DND-41 (cell line): ENCODE measurements at regions not wholly inside any gene's neighbourhood (a gene's known extent, or its start where the extent isn't known, plus 50 kb on each side); places are given as distances from the start of the nearest gene placed in this dataset.

Experiments used
- ATAC-seq: fragments of 200-7000 bp; cut with Tn5 transposase; 3 replicates; pipeline ENCODE4 v1.9.1; 2021; ENCODE audit warnings: low read depth; ENCODE audit not compliant: insufficient read depth
- DNase-seq: peaks from one replicate; pipeline ENCODE4 v3.0.0-alpha.2; 2020
- H2AFZ ChIP-seq: 2 replicates; pipeline ENCODE4 v1.6.0; 2012; ENCODE audit warnings: low read depth, low read length
- H3K27ac ChIP-seq: 2 replicates; pipeline ENCODE4 v1.5.1; 2012; ENCODE audit warnings: low read length, inconsistent platforms
- H3K27me3 ChIP-seq: fragments of 200-600 bp; sonication (generic); 2 replicates; pipeline ENCODE4 v1.6.0; 2012; ENCODE audit warnings: low read length, mild to moderate bottlenecking, inconsistent platforms; ENCODE audit not compliant: insufficient read depth, poor library complexity
- H3K36me3 ChIP-seq: 2 replicates; pipeline ENCODE4 v1.5.1; 2012; ENCODE audit warnings: low read length, inconsistent platforms; ENCODE audit not compliant: insufficient read depth
- H3K4me1 ChIP-seq: 2 replicates; pipeline ENCODE4 v1.5.1; 2012; ENCODE audit warnings: mild to moderate bottlenecking, low read length; ENCODE audit not compliant: insufficient read depth
- H3K4me2 ChIP-seq: 2 replicates; pipeline ENCODE4 v1.6.0; 2012; ENCODE audit warnings: mild to moderate bottlenecking, moderate library complexity, low read length, inconsistent platforms; ENCODE audit not compliant: insufficient read depth
- H3K4me3 ChIP-seq, 2 experiments: fragments of 200-600 bp in 1 of 2; shearing (Covaris generic) in 1 of 2; 2 replicates each; pipeline ENCODE4 v1.5.1; 2012 to 2016; ENCODE audit warnings: inconsistent platforms in 2 of 2, low read length in 2 of 2, mild to moderate bottlenecking in 2 of 2, low read depth in 1 of 2, moderate library complexity in 1 of 2
- H3K79me2 ChIP-seq: 2 replicates; pipeline ENCODE4 v1.6.0; 2012; ENCODE audit warnings: low read length, inconsistent platforms; ENCODE audit not compliant: insufficient read depth
- H3K9ac ChIP-seq: 2 replicates; pipeline ENCODE4 v1.6.0; 2012; ENCODE audit warnings: low read depth, mild to moderate bottlenecking, inconsistent platforms, low read length, moderate library complexity
- H3K9me3 ChIP-seq: 2 replicates; pipeline ENCODE4 v1.5.1; 2012; ENCODE audit warnings: low read length, moderate library complexity, mild to moderate bottlenecking, inconsistent platforms; ENCODE audit not compliant: insufficient read depth, severe bottlenecking
- H4K20me1 ChIP-seq: 2 replicates; pipeline ENCODE4 v1.6.0; 2012; ENCODE audit warnings: low read length; ENCODE audit not compliant: insufficient read depth
- CTCF ChIP-seq: IDR thresholded peaks from 2 replicates; pipeline ENCODE4 v1.5.1; 2012; ENCODE audit warnings: borderline replicate concordance, low read length, moderate library complexity, mild to moderate bottlenecking; ENCODE audit not compliant: poor library complexity, severe bottlenecking; ENCODE audit errors: extremely low read depth
- EZH2 ChIP-seq: IDR thresholded peaks from 3 replicates; pipeline ENCODE4 v1.6.1; 2012; ENCODE audit warnings: borderline replicate concordance, low read depth, mild to moderate bottlenecking, moderate library complexity, low read length, inconsistent platforms; ENCODE audit not compliant: severe bottlenecking

DNA sequence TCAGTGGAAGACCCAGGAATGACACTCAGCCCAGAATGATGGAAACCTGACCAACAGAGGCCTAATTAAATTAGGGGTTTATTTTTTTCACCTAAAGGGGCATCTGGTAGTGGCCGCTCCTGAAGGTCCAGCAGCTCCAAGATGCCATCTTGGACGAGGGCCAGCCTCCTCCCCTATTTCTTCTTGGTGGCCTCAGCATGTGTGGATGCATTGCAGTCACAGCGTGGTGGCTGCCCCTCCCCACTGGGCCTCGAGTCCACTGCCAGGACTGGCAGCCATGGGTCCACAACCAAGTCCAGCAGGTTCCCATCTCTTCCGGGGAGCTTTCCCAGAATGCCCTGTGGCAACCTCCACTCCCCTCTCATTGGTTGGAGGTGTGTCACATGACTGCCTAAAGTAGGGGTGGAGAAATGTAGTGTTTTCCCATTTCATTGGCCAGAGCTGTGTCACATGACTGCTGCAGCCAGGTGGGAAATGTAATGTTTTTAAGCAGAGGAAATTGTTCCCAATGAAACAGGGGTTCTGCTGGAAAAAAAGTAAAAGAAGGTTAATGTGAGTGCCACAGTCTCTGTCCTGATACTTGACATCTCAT lies 628.2 kb downstream of the PTPRU start:
- no peaks in the 10 kb centered on the region for H4K20me1 ChIP-seq

GRCh38 chr1:29861922-29862321 lies 625.6 kb downstream of the PTPRU start:
- Histone ChIP-seq H3K79me2 (no peaks in the 10 kb centered on the region), H4K20me1 (no peaks in the 10 kb centered on the region), H3K9ac (no peak overlapping the region), H3K36me3 (no peaks in the 10 kb centered on the region), H3K27ac (no peak overlapping the region), H2AFZ (no peak overlapping the region; the same call in 1 of the 2 replicates), H3K9me3 (peaks cover 29% of the 10 kb centered on the region), H3K4me3 (no peak overlapping the region), H3K27me3 (no peaks in the 10 kb centered on the region), H3K4me1 (no peaks in the 10 kb centered on the region), H3K4me2 (no peak overlapping the region)
- ATAC-seq (no peak), DNase-seq (no peak)
- TF ChIP-seq EZH2, result no peak
- TF ChIP-seq CTCF, result no peak

More for the DNA sequence above, 628.2 kb downstream of the PTPRU start:
- no peak overlapping the region for H3K27ac ChIP-seq
- ATAC-seq (no peak), DNase-seq (no peak)
- peaks cover 27% of the 10 kb centered on the region for H3K9me3 ChIP-seq
- TF ChIP-seq EZH2 (no peak), CTCF (no peak)
- no peak overlapping the region for H3K4me3 ChIP-seq
- no peak overlapping the region for H3K9ac ChIP-seq
- no peak overlapping the region for H3K4me2 ChIP-seq
- H3K4me1 ChIP-seq, result no peaks in the 10 kb centered on the region
- no peak overlapping the region for H2AFZ ChIP-seq
- H3K79me2 ChIP-seq, result no peaks in the 10 kb centered on the region
- H3K36me3 ChIP-seq, result no peaks in the 10 kb centered on the region
- H3K27me3 ChIP-seq, result no peaks in the 10 kb centered on the region

DNA sequence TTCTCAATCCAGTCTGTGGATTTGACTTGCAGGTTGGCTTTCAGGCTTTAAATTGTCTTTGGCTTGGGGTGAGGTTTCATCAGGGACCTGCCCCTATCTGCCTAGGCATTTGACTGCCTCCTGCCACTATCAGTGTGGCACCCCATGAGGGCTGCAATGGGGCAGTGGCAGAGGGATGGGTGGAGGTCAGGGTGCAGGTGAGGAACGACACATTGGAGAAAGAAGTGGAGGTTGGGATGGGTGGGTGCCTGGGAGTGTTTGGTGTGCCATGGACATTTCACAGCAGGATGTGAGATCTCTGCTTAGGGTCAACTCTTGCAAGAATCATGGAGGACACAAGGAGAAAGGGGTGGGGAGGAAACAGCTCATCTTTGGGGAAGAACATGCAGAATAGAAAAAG lies 625.1 kb downstream of the PTPRU start:
- TF ChIP-seq EZH2 (no peak), CTCF (no peak)
- Histone ChIP-seq H3K4me3 (no peak overlapping the region), H3K9me3 (peaks cover 29% of the 10 kb centered on the region), H3K27me3 (no peaks in the 10 kb centered on the region), H2AFZ (no peak overlapping the region), H3K36me3 (no peaks in the 10 kb centered on the region), H3K4me2 (no peak overlapping the region), H3K79me2 (no peaks in the 10 kb centered on the region), H3K27ac (no peak overlapping the region), H4K20me1 (no peaks in the 10 kb centered on the region), H3K9ac (no peak overlapping the region), H3K4me1 (no peaks in the 10 kb centered on the region)
- DNase-seq (no peak), ATAC-seq (no peak)

- Histone ChIP-seq H3K4me2 (no peak overlapping the region), H3K4me1 (no peaks in the 10 kb centered on the region), H3K27ac (no peak overlapping the region), H3K79me2 (no peaks in the 10 kb centered on the region), H3K27me3 (no peaks in the 10 kb centered on the region), H2AFZ (no peak overlapping the region), H3K9ac (no peak overlapping the region), H4K20me1 (no peaks in the 10 kb centered on the region), H3K9me3 (peaks cover 29% of the 10 kb centered on the region), H3K4me3 (no peak overlapping the region), H3K36me3 (no peaks in the 10 kb centered on the region)
- TF ChIP-seq CTCF, result no peak
- TF ChIP-seq EZH2, result no peak
- no peak for DNase-seq
- no peak for ATAC-seq
Measured at GRCh38 chr1:29860681-29861080, 624.4 kb downstream of the PTPRU start.
